ENCODE measurements at regions not wholly inside any gene's neighbourhood (a gene's known extent, or its start where the extent isn't known, plus 50 kb on each side); places are given as distances from the start of the nearest gene placed in this dataset.
A peak's percentile ranks its signal among the peaks of the same experiment; 100 is the strongest.
"Not testable (repeated sequence)": the region's sequence is repeated elsewhere in the genome, so short reads cannot be mapped to it uniquely, and the experiment has no call there.

GRCh38 chr4:4031446-4032135, 195.1 kb downstream of the OTOP1 start:
- not testable (repeated sequence) for H3K9me3 Mint-ChIP-seq; H3K27ac Mint-ChIP-seq (ENCODE audit: low read depth); H3K4me1 Mint-ChIP-seq; ATAC-seq (replicated peaks; ENCODE audit: extremely low read depth, poor library complexity, severe bottlenecking); DNase-seq (ENCODE audit: low spot score in 2 of 2); H3K4me3 Mint-ChIP-seq; H3K36me3 Mint-ChIP-seq (ENCODE audit: insufficient read depth); H3K27me3 Mint-ChIP-seq

GRCh38 chr4:4032364-4032763, 194.4 kb downstream of the OTOP1 start:
- H3K27ac Mint-ChIP-seq (ENCODE audit: low read depth); H3K27me3 Mint-ChIP-seq; DNase-seq (ENCODE audit: low spot score in 2 of 2); H3K36me3 Mint-ChIP-seq (ENCODE audit: insufficient read depth); H3K4me1 Mint-ChIP-seq; H3K4me3 Mint-ChIP-seq; H3K9me3 Mint-ChIP-seq: not testable (repeated sequence)
- ATAC-seq (replicated peaks; ENCODE audit: extremely low read depth, poor library complexity, severe bottlenecking): peak; percentile 24

- not testable (repeated sequence) for H3K4me1 Mint-ChIP-seq; H3K27me3 Mint-ChIP-seq; H3K36me3 Mint-ChIP-seq (ENCODE audit: insufficient read depth); H3K27ac Mint-ChIP-seq (ENCODE audit: low read depth); ATAC-seq (replicated peaks; ENCODE audit: extremely low read depth, poor library complexity, severe bottlenecking); H3K4me3 Mint-ChIP-seq; H3K9me3 Mint-ChIP-seq
- DNase-seq (ENCODE audit: low spot score in 2 of 2): peak in 1 of 2 donors; percentile 32
Observed at GRCh38 chr4:4032801-4033605, 193.7 kb downstream of the OTOP1 start.

GRCh38 chr4:4037399-4038138, 189.2 kb downstream of the OTOP1 start:
- H3K36me3 Mint-ChIP-seq (ENCODE audit: insufficient read depth); H3K4me3 Mint-ChIP-seq; ATAC-seq (replicated peaks; ENCODE audit: extremely low read depth, poor library complexity, severe bottlenecking); H3K27ac Mint-ChIP-seq (ENCODE audit: low read depth); DNase-seq (ENCODE audit: low spot score in 2 of 2); H3K27me3 Mint-ChIP-seq; H3K9me3 Mint-ChIP-seq: not testable (repeated sequence)
- H3K4me1 Mint-ChIP-seq: peaks cover 12% of the 10 kb centered on the region

- not testable (repeated sequence) for H3K4me3 Mint-ChIP-seq; H3K27ac Mint-ChIP-seq (ENCODE audit: low read depth); H3K9me3 Mint-ChIP-seq; DNase-seq (ENCODE audit: low spot score in 2 of 2); H3K36me3 Mint-ChIP-seq (ENCODE audit: insufficient read depth); ATAC-seq (replicated peaks; ENCODE audit: extremely low read depth, poor library complexity, severe bottlenecking); H3K4me1 Mint-ChIP-seq
- peaks cover 27% of the 10 kb centered on the region for H3K27me3 Mint-ChIP-seq
Observed at GRCh38 chr4:4045823-4046222, 180.9 kb downstream of the OTOP1 start.

GRCh38 chr4:4046686-4047085, 180.0 kb downstream of the OTOP1 start:
- H3K4me1 Mint-ChIP-seq; H3K4me3 Mint-ChIP-seq; DNase-seq (ENCODE audit: low spot score in 2 of 2); H3K9me3 Mint-ChIP-seq; ATAC-seq (replicated peaks; ENCODE audit: extremely low read depth, poor library complexity, severe bottlenecking); H3K27ac Mint-ChIP-seq (ENCODE audit: low read depth); H3K36me3 Mint-ChIP-seq (ENCODE audit: insufficient read depth): not testable (repeated sequence)
- peaks cover 27% of the 10 kb centered on the region for H3K27me3 Mint-ChIP-seq

- H3K27me3 Mint-ChIP-seq: peaks cover 27% of the 10 kb centered on the region
- H3K4me3 Mint-ChIP-seq; H3K4me1 Mint-ChIP-seq; H3K9me3 Mint-ChIP-seq; H3K27ac Mint-ChIP-seq (ENCODE audit: low read depth); ATAC-seq (replicated peaks; ENCODE audit: extremely low read depth, poor library complexity, severe bottlenecking); H3K36me3 Mint-ChIP-seq (ENCODE audit: insufficient read depth); DNase-seq (ENCODE audit: low spot score in 2 of 2): not testable (repeated sequence)
Observed at GRCh38 chr4:4047202-4047601, 179.5 kb downstream of the OTOP1 start.

- H3K9me3 Mint-ChIP-seq; H3K4me1 Mint-ChIP-seq; ATAC-seq (replicated peaks; ENCODE audit: extremely low read depth, poor library complexity, severe bottlenecking); H3K36me3 Mint-ChIP-seq (ENCODE audit: insufficient read depth); DNase-seq (ENCODE audit: low spot score in 2 of 2); H3K4me3 Mint-ChIP-seq; H3K27ac Mint-ChIP-seq (ENCODE audit: low read depth): not testable (repeated sequence)
- peaks cover 27% of the 10 kb centered on the region for H3K27me3 Mint-ChIP-seq
Observed at GRCh38 chr4:4048227-4048626, 178.5 kb downstream of the OTOP1 start.

GRCh38 chr4:4050781-4051180, 175.9 kb downstream of the OTOP1 start:
- DNase-seq (ENCODE audit: low spot score in 2 of 2); H3K4me3 Mint-ChIP-seq; H3K36me3 Mint-ChIP-seq (ENCODE audit: insufficient read depth); H3K9me3 Mint-ChIP-seq; H3K4me1 Mint-ChIP-seq; ATAC-seq (replicated peaks; ENCODE audit: extremely low read depth, poor library complexity, severe bottlenecking); H3K27ac Mint-ChIP-seq (ENCODE audit: low read depth): not testable (repeated sequence)
- peaks cover 18% of the 10 kb centered on the region for H3K27me3 Mint-ChIP-seq

GRCh38 chr4:4052933-4053332, 173.8 kb downstream of the OTOP1 start:
- DNase-seq (ENCODE audit: low spot score in 2 of 2); H3K4me3 Mint-ChIP-seq; H3K27me3 Mint-ChIP-seq; ATAC-seq (replicated peaks; ENCODE audit: extremely low read depth, poor library complexity, severe bottlenecking); H3K9me3 Mint-ChIP-seq; H3K4me1 Mint-ChIP-seq; H3K27ac Mint-ChIP-seq (ENCODE audit: low read depth); H3K36me3 Mint-ChIP-seq (ENCODE audit: insufficient read depth): not testable (repeated sequence)

- not testable (repeated sequence) for DNase-seq (ENCODE audit: low spot score in 2 of 2); H3K27ac Mint-ChIP-seq (ENCODE audit: low read depth); H3K4me3 Mint-ChIP-seq; H3K4me1 Mint-ChIP-seq; H3K27me3 Mint-ChIP-seq; H3K9me3 Mint-ChIP-seq; ATAC-seq (replicated peaks; ENCODE audit: extremely low read depth, poor library complexity, severe bottlenecking); H3K36me3 Mint-ChIP-seq (ENCODE audit: insufficient read depth)
Observed at GRCh38 chr4:4057226-4057625, 169.5 kb downstream of the OTOP1 start.

- not testable (repeated sequence) for H3K9me3 Mint-ChIP-seq; H3K36me3 Mint-ChIP-seq (ENCODE audit: insufficient read depth); DNase-seq (ENCODE audit: low spot score in 2 of 2); H3K4me3 Mint-ChIP-seq; ATAC-seq (replicated peaks; ENCODE audit: extremely low read depth, poor library complexity, severe bottlenecking); H3K27ac Mint-ChIP-seq (ENCODE audit: low read depth); H3K27me3 Mint-ChIP-seq; H3K4me1 Mint-ChIP-seq
Observed at GRCh38 chr4:4084171-4084570, 142.6 kb downstream of the OTOP1 start.
